GM18498 (cell line): ENCODE measurements at regions not wholly inside any gene's neighbourhood (a gene's known extent, or its start where the extent isn't known, plus 50 kb on each side); places are given as distances from the start of the nearest gene placed in this dataset.

ENCODE experiments used
- ATAC-seq: cut with Tn5 transposase; IDR thresholded peaks from one replicate; pipeline ENCODE4 v1.9.1; 2021; ENCODE audit warnings: mild to moderate bottlenecking, moderate library complexity; ENCODE audit not compliant: unreplicated experiment

GRCh38 chr6:25217829-25218228 lies 61.3 kb upstream of the CARMIL1 start:
- ATAC-seq = no peak

- ATAC-seq = no peak
Measured at GRCh38 chr6:25218346-25218745, 60.8 kb upstream of the CARMIL1 start.

- ATAC-seq = no peak
Measured at GRCh38 chr6:25219216-25219916, 59.8 kb upstream of the CARMIL1 start.

DNA sequence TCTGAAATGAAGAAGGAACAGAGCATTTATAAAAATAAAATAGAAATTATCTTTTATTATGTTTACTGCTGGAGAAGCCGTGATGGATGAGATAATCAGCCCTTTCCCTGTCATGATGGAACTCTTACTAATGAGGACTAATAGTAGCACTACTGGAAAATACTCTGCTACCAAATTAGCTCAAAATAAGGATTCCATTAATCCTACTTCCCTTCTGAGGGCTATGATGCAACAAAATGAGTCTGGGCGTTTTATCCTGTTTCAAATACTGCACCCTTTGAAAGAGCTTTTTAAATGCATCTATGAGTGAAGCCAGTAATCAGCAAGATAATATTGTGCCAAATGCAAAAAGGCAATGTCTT lies 59.3 kb upstream of the CARMIL1 start:
- no peak for ATAC-seq

DNA sequence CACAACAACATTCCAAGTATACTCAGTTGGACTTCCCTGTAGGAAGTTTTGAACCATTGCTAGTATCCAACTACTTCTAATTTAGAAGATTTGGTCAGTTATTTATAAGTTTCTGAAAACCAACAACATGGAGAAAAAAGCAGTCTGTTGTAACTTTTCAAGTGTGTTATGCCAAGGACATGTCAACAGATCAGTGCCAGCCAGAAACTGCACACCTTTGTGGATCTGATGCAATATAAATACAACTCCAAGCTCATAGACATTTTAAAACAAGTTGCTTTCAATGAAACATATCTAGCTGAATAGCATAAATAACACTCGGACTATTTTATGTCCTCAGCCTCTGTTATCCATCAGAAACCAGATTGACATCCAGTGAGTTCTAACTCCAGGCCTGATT lies 58.3 kb upstream of the CARMIL1 start:
- no peak for ATAC-seq

- ATAC-seq = no peak
Measured at GRCh38 chr6:25222006-25222678, 57.0 kb upstream of the CARMIL1 start.

DNA sequence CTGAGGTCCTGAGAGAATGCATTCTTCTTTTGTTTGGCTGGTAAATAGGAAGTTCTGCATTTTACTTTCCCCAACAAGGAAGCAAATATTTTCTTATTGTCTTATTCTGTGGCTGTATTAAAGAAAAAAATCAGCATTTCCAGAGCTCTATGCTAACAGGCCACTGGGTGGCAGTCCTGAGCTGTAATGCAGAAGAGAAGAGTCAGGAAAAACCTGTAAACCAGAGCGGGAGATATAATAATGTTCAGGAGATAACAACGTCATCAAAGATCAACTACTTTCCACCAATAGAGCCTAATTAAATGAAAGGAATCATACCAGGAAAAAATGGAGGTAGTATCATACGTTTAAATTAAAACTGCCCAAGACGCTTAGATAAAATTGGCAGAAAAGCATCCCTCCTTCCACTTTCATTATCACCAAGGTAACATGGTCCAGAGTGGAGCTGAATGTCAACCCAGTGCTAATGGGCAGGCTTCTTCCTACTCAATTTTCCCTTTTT lies 55.6 kb upstream of the CARMIL1 start:
- no peak for ATAC-seq

GRCh38 chr6:25224242-25224641 lies 54.9 kb upstream of the CARMIL1 start:
- ATAC-seq = no peak

- ATAC-seq = no peak
Measured at GRCh38 chr6:25227854-25228253, 51.3 kb upstream of the CARMIL1 start.
